Common myeloid progenitor, CD34-positive (primary cell): ENCODE measurements at regions not wholly inside any gene's neighbourhood (a gene's known extent, or its start where the extent isn't known, plus 50 kb on each side); places are given as distances from the start of the nearest gene placed in this dataset.
A peak's percentile ranks its signal among the peaks of the same experiment; 100 is the strongest.

Experiments
- CTCF ChIA-PET: fragments of 350-600 bp; sonication (Branson Sonifier 250); formaldehyde crosslinking; loops from one replicate; lab custom pipeline; 2021; ENCODE audit warnings: antibody characterized with exemption; lab: Charles Lee
- POLR2A ChIA-PET: fragments of 350-600 bp; sonication (Branson Sonifier 250); formaldehyde crosslinking; loops from one replicate; lab custom pipeline; 2021; ENCODE audit warnings: antibody characterized with exemption; lab: Charles Lee
- DNase-seq, 3 donors: peaks; one replicate each; pipeline versions ENCODE4 v3.0.0 to v3.0.0-alpha.2; 2013
- H3K27ac ChIP-seq, 2 experiments: 1 replicate in 1 of 2; 2 replicates in 1 of 2; pipeline ENCODE4 v1.7.0; 2013; ENCODE audit warnings: inconsistent platforms in 2 of 2, low read length in 2 of 2, mild to moderate bottlenecking in 2 of 2, low read depth in 1 of 2, moderate library complexity in 1 of 2; ENCODE audit not compliant: severe bottlenecking in 2 of 2, insufficient read depth in 1 of 2, poor library complexity in 1 of 2
- H3K27me3 ChIP-seq, 5 experiments: replicated peaks in 2 of 5; 1 replicate in 3 of 5; 2 replicates in 2 of 5; pipeline versions ENCODE4 v1.6.1 to v1.7.0; 2013; ENCODE audit warnings: low read length in 4 of 5, mild to moderate bottlenecking in 2 of 5, moderate library complexity in 2 of 5, inconsistent platforms in 1 of 5; ENCODE audit not compliant: insufficient read depth in 5 of 5, control insufficient read depth in 4 of 5
- H3K36me3 ChIP-seq, 4 experiments: 1 replicate in 2 of 4; 2 replicates in 2 of 4; pipeline versions ENCODE4 v1.6.1 to v1.7.0; 2013; ENCODE audit warnings: low read length in 3 of 4, control low read depth in 1 of 4, mild to moderate bottlenecking in 1 of 4; ENCODE audit not compliant: control insufficient read depth in 4 of 4, insufficient read depth in 4 of 4
- H3K4me1 ChIP-seq, 4 experiments: 1 replicate in 3 of 4; 2 replicates in 1 of 4; pipeline versions ENCODE4 v1.6.1 to v1.7.1; 2013; ENCODE audit warnings: low read length in 3 of 4, mild to moderate bottlenecking in 3 of 4, control low read depth in 1 of 4, inconsistent platforms in 1 of 4, moderate library complexity in 1 of 4; ENCODE audit not compliant: control insufficient read depth in 4 of 4, insufficient read depth in 4 of 4; ENCODE audit errors: control extremely low read depth in 1 of 4
- H3K4me3 ChIP-seq, 7 experiments: 1 replicate in 4 of 7; 2 replicates in 3 of 7; pipeline versions ENCODE4 v1.5.1 to v1.7.0; 2013; ENCODE audit warnings: mild to moderate bottlenecking in 7 of 7, low read length in 6 of 7, moderate library complexity in 6 of 7, inconsistent platforms in 2 of 7, low read depth in 2 of 7, control low read depth in 1 of 7; ENCODE audit not compliant: insufficient read depth in 4 of 7, control insufficient read depth in 1 of 7; ENCODE audit errors: extremely low read depth in 1 of 7
- H3K9me3 ChIP-seq, 5 experiments: 1 replicate in 4 of 5; 2 replicates in 1 of 5; pipeline versions ENCODE4 v1.6.1 to v1.7.1; 2013; ENCODE audit warnings: low read length in 4 of 5, mild to moderate bottlenecking in 2 of 5, inconsistent platforms in 1 of 5, low read depth in 1 of 5, moderate library complexity in 1 of 5; ENCODE audit not compliant: control insufficient read depth in 4 of 5, insufficient read depth in 2 of 5; ENCODE audit errors: control extremely low read depth in 1 of 5
- WGBS: methylation state at CpG from one replicate; pipeline ENCODE4 v1.1.5; 2013; ENCODE audit not compliant: insufficient coverage; 5-methylcytosine and 5-hydroxymethylcytosine counted together

DNA sequence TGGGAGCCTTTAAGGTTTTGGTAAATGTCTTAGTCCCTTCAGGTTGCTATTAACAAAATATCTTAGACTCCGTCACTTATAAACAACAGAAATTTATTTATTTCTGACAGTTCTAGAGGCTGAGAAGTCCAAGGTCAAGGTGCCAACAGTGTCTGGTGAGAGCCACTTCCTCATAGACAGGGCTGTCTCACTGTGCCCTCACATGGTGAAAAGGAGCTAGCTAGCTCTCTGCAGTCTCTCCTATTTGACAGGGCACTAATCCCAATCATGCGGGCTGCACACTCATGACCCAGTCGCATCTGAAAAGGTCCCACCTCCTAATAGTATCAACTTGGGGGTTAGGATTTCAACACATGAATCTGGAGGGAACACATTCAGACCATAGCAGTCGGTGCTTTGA, 63.4 kb upstream of the KLF3 start:
- POLR2A ChIA-PET, result no interaction called here
- no peak overlapping the region for H3K27ac ChIP-seq
- peaks cover 2 to 11% (median 7%) of the 10 kb centered on the region in 4 experiments for H3K4me1 ChIP-seq
- no peaks in the 10 kb centered on the region for H3K27me3 ChIP-seq
- H3K4me3 ChIP-seq, result no peak overlapping the region
- peaks cover 0 to 9% (median 3%) of the 10 kb centered on the region in 5 experiments for H3K9me3 ChIP-seq
- 100% methylated on average over 3 of the region's 4 CpGs for WGBS
- CTCF ChIA-PET, result interaction anchor here (0.6 kb wide), 1 partner anchor 238 kb away, joined by 3 read pairs; no protein-coding TSS in a partner anchor
- H3K36me3 ChIP-seq, result peaks cover 0 to 3% (median under 1%) of the 10 kb centered on the region in 4 experiments
- no peak for DNase-seq

DNA sequence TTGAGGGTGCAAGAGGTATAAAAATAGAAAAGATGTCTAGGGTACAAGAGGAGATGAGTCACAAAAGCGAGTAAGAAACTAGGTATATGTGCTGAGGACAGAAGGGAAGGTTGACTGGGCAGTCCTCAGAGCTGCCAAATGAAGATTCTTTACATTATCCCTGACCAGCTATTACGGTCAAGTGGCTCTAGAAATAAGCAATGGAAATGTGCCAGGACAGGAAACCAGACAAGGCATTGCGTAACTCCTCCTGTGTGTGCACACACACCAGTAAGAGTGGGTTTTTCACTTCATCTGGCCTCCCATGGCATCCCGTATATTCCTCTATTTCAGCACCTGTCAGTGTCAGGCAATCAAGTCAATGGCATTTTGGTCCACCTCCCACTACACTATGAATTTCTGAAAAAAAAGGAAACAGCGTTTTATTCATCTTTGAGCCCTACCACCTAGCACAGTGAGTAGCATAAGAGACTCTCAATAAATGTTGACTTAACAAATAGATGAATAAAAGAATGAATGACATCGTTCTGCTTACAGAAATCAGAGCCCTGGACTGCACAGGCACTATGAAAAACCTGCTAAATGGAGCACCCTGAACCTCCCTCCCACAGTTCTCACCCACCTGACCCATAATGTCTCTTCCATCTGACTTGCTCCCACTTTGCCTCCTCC, 62.6 kb upstream of the KLF3 start:
- H3K36me3 ChIP-seq, result peaks cover 0 to 3% (median under 1%) of the 10 kb centered on the region in 4 experiments
- H3K4me1 ChIP-seq, result peaks cover 2 to 11% (median 7%) of the 10 kb centered on the region in 4 experiments
- ChIA-PET POLR2A (no interaction called here), CTCF (interaction anchor here (0.6 kb wide), 1 partner anchor 239 kb away, joined by 3 read pairs; no protein-coding TSS in a partner anchor)
- DNase-seq, result no peak
- WGBS, result 45% methylated on average over 4 of the region's 6 CpGs
- no peak overlapping the region for H3K27ac ChIP-seq
- no peak overlapping the region for H3K4me3 ChIP-seq
- H3K9me3 ChIP-seq, result peaks cover 0 to 9% (median 3%) of the 10 kb centered on the region in 5 experiments
- H3K27me3 ChIP-seq, result no peaks in the 10 kb centered on the region

DNA sequence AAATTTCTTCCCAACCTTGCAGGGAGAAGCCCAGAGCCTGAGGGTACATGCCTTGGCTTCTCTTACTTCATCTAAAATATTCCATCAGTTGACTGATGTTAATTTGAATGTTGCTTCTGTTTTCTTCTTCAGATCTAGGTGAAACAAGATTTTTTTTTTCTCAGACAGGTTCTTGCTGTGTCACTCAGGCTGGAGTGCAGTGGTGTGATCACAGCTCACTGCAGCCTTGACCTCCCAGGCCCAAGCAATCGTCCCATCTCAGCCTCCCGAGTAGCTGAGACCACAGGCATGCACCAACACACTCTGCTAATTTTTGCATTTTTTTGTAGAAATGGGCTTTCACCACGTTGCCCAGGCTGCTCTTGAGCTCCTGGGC, 62.1 kb upstream of the KLF3 start:
- H3K9me3 ChIP-seq, result peaks cover 0 to 9% (median 3%) of the 10 kb centered on the region in 5 experiments
- peaks cover 2 to 11% (median 7%) of the 10 kb centered on the region in 4 experiments for H3K4me1 ChIP-seq
- H3K27ac ChIP-seq, result no peak overlapping the region
- no peak for DNase-seq
- H3K36me3 ChIP-seq, result peaks cover 0 to 3% (median under 1%) of the 10 kb centered on the region in 4 experiments
- ChIA-PET POLR2A (no interaction called here), CTCF (no interaction called here)
- WGBS, result 90% methylated on average over 3 of the region's 3 CpGs
- no peaks in the 10 kb centered on the region for H3K27me3 ChIP-seq
- no peak overlapping the region for H3K4me3 ChIP-seq

DNA sequence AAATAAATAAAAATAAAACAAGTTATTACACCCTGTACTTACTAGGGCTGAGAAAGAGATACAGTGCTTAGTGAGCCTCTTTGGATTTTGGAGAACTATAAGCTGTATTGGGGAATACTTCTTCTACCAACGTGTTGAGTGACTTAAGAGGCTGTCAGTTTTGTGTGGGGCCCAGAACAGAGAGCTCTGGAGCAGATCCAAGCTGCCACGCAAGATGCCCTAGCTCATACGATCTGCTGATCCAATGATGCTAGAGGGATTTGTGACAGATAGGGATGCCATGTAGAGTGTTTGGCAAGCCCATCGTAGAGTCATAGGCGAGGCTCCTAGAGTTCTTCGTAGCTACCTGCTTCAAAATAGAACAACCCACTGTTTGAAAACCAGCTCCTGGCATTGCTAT, 60.3 kb upstream of the KLF3 start:
- POLR2A ChIA-PET, result no interaction called here
- no peak overlapping the region for H3K27ac ChIP-seq
- H3K36me3 ChIP-seq, result peaks cover 0 to 3% (median under 1%) of the 10 kb centered on the region in 4 experiments
- H3K27me3 ChIP-seq, result no peaks in the 10 kb centered on the region
- 98% methylated on average over 5 of the region's 6 CpGs for WGBS
- peaks cover 2 to 11% (median 7%) of the 10 kb centered on the region in 4 experiments for H3K4me1 ChIP-seq
- H3K9me3 ChIP-seq, result peaks cover 0 to 9% (median 3%) of the 10 kb centered on the region in 5 experiments
- CTCF ChIA-PET, result interaction anchor here (0.9 kb wide), 2 partner anchors 21 to 83 kb away, joined by 3 read pairs; no protein-coding TSS in a partner anchor
- H3K4me3 ChIP-seq, result no peak overlapping the region
- DNase-seq, result no peak

DNA sequence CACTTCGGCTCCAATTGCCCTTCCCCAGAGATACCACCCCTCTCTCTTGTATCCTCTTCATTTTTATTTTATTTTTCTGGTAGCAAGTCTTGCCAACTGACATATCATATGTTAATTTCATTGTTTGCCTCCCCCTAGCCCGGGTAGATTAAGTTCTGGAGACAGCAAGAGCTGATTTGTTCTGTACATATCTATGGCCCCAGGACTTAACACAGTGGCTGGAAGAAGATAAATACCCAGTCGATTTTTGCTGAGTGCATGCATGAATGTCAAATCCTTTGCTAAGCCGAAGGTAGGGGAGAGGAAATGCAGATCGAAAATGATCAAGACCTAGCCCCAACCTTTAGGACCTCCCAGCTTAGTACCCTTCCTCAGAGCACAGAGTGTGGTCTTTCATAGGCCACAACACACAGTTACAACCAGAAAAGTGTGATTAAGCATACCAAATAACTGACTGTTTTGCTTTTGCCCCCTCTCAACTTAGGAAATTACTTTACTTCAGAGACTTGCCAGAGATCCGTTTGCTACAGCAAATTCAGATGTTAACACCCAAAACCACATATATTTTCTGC, 58.7 kb upstream of the KLF3 start:
- POLR2A ChIA-PET, result no interaction called here
- CTCF ChIA-PET, result no interaction called here
- Histone ChIP-seq H3K27ac (peak overlapping the region in 1 of 2 experiments; percentile 32), H3K4me1 (peaks cover 2 to 11% (median 7%) of the 10 kb centered on the region in 4 experiments), H3K9me3 (peaks cover 0 to 5% (median 3%) of the 10 kb centered on the region in 5 experiments), H3K4me3 (no peak overlapping the region), H3K27me3 (no peaks in the 10 kb centered on the region), H3K36me3 (peaks cover 0 to 3% (median under 1%) of the 10 kb centered on the region in 4 experiments)
- DNase-seq, result no peak
- 86% methylated on average over 5 of the region's 6 CpGs for WGBS

DNA sequence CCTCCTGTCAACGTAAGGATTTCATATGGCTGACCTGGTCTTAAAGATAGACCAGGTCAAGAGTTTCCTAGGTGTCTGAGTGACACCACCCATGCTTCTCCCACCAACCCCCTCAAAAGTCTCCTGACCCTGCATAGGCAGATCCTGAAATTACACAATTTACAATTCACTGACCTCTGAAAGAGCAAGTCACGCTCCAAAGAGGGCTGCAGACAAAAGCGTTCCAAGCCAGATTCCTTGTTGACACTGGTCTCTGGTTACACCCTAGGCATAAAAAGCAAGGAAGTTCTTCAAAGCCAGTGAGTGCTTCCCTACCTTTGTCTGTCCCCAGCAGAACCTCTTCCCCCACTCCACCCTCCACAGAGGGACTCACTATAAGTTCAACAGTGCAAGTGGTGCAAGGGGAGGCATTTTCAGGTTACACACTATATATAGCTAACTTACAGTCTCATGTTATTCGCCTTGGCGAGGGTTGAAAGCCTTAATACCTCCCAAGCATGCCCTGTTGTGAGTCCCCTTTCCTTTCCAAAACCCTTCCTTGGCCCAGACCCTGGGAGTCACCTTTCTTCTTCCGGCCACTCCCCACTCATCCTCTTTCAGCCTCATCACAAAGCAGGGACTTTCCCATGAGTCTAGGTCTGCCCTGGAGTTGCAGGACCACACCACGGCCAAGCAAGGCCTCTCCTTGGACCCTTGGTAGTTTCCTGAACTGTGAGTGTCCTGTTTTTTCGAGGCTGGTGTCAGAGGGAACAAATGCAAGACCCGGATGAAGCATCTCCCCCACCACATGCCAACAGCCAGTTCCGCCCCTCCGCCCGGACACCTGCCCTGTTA, 58.0 kb upstream of the KLF3 start:
- WGBS, result 100% methylated on average over 9 of the region's 12 CpGs
- CTCF ChIA-PET, result no interaction called here
- H3K4me3 ChIP-seq, result no peak overlapping the region
- no peak for DNase-seq
- no peaks in the 10 kb centered on the region for H3K9me3 ChIP-seq
- H3K27ac ChIP-seq, result peak overlapping the region in 1 of 2 experiments; percentile 32
- POLR2A ChIA-PET, result no interaction called here
- no peaks in the 10 kb centered on the region for H3K36me3 ChIP-seq
- H3K27me3 ChIP-seq, result no peaks in the 10 kb centered on the region
- peaks cover 2 to 11% (median 7%) of the 10 kb centered on the region in 4 experiments for H3K4me1 ChIP-seq
